Mesothelial cell of epicardium (in vitro differentiated cells): ENCODE measurements at regions not wholly inside any gene's neighbourhood (a gene's known extent, or its start where the extent isn't known, plus 50 kb on each side); places are given as distances from the start of the nearest gene placed in this dataset.

Source experiments
- DNase-seq, 2 experiments: peaks; one replicate each; pipeline ENCODE4 v3.0.0; 2021; ENCODE audit warnings: low spot score in 2 of 2; ENCODE audit not compliant: unreplicated experiment in 2 of 2
- H3K27ac Mint-ChIP-seq: 2 replicates; pipeline ENCODE4 v1.8.0; 2021; ENCODE audit warnings: mixed read lengths
- H3K27me3 Mint-ChIP-seq: 2 replicates; pipeline ENCODE4 v1.8.0; 2021; ENCODE audit warnings: low read depth, mixed read lengths
- H3K36me3 Mint-ChIP-seq: 2 replicates; pipeline ENCODE4 v1.8.0; 2021; ENCODE audit warnings: mixed read lengths
- H3K4me1 Mint-ChIP-seq: 2 replicates; pipeline ENCODE4 v1.8.0; 2021; ENCODE audit warnings: mixed read lengths
- H3K4me3 Mint-ChIP-seq: 2 replicates; pipeline ENCODE4 v1.8.0; 2021; ENCODE audit warnings: mild to moderate bottlenecking, moderate library complexity, mixed read lengths
- H3K9me3 Mint-ChIP-seq: 2 replicates; pipeline ENCODE4 v1.8.0; 2021; ENCODE audit warnings: mixed read lengths
- CTCF ChIP-seq: fragments of 200-600 bp; sonication (generic); IDR thresholded peaks from one replicate; pipeline ENCODE4 v1.5.0; 2021; ENCODE audit warnings: antibody characterized with exemption; ENCODE audit not compliant: unreplicated experiment

- DNase-seq: no peak
- peaks cover 40% of the 10 kb centered on the region for H3K4me1 Mint-ChIP-seq
- H3K27me3 Mint-ChIP-seq: no peaks in the 10 kb centered on the region
- H3K9me3 Mint-ChIP-seq: no peaks in the 10 kb centered on the region
- H3K27ac Mint-ChIP-seq: peak overlapping the region; percentile 43
- TF ChIP-seq CTCF: no peak
- H3K36me3 Mint-ChIP-seq: no peaks in the 10 kb centered on the region
- H3K4me3 Mint-ChIP-seq: no peak overlapping the region
These were observed 244.8 kb downstream of the TLE3 start for GRCh38 chr15:69852916-69853315.

GRCh38 chr15:69853544-69853951 lies 244.2 kb downstream of the TLE3 start:
- no peak for DNase-seq
- Mint-ChIP-seq H3K36me3 (no peaks in the 10 kb centered on the region), H3K27me3 (no peaks in the 10 kb centered on the region), H3K4me3 (no peak overlapping the region), H3K4me1 (peaks cover 42% of the 10 kb centered on the region), H3K27ac (no peak overlapping the region), H3K9me3 (no peaks in the 10 kb centered on the region)
- no peak for TF ChIP-seq CTCF

- Mint-ChIP-seq H3K9me3 (no peaks in the 10 kb centered on the region), H3K27me3 (no peaks in the 10 kb centered on the region), H3K36me3 (no peaks in the 10 kb centered on the region), H3K4me1 (peaks cover 43% of the 10 kb centered on the region), H3K4me3 (no peak overlapping the region), H3K27ac (no peak overlapping the region)
- no peak for DNase-seq
- no peak for TF ChIP-seq CTCF
These were observed 243.7 kb downstream of the TLE3 start for GRCh38 chr15:69854001-69854400.

GRCh38 chr15:69854521-69855181 lies 243.1 kb downstream of the TLE3 start:
- H3K27me3 Mint-ChIP-seq: no peaks in the 10 kb centered on the region
- no peak for DNase-seq
- no peak for TF ChIP-seq CTCF
- peaks cover 43% of the 10 kb centered on the region for H3K4me1 Mint-ChIP-seq
- H3K27ac Mint-ChIP-seq: peak overlapping the region; percentile 75
- no peaks in the 10 kb centered on the region for H3K36me3 Mint-ChIP-seq
- H3K4me3 Mint-ChIP-seq: no peak overlapping the region
- no peaks in the 10 kb centered on the region for H3K9me3 Mint-ChIP-seq

- TF ChIP-seq CTCF: no peak
- Mint-ChIP-seq H3K4me1 (peaks cover 43% of the 10 kb centered on the region), H3K27me3 (no peaks in the 10 kb centered on the region), H3K9me3 (no peaks in the 10 kb centered on the region), H3K4me3 (no peak overlapping the region), H3K27ac (peak overlapping the region; percentile 50), H3K36me3 (no peaks in the 10 kb centered on the region)
- DNase-seq: no peak
These were observed 242.3 kb downstream of the TLE3 start for GRCh38 chr15:69855258-69856000.
